Uterus (tissue), 3 donors: ENCODE measurements at regions not wholly inside any gene's neighbourhood (a gene's known extent, or its start where the extent isn't known, plus 50 kb on each side); places are given as distances from the start of the nearest gene placed in this dataset.

Experiments
- DNase-seq, 2 donors: peaks; one replicate each; pipeline ENCODE4 v3.0.0-alpha.2; 2019 to 2020
- H3K27ac ChIP-seq, 2 donors: fragments of 200-600 bp; sonication (generic); 1 replicate in 1 of 2; 2 replicates in 1 of 2; pipeline ENCODE4 v1.5.1; 2016 to 2018
- H3K27me3 ChIP-seq, 2 donors: fragments of 200-600 bp; sonication (generic); one replicate each; pipeline ENCODE4 v1.5.1; 2018 to 2019; ENCODE audit warnings: control low read depth in 1 of 2
- H3K36me3 ChIP-seq, 2 donors: fragments of 200-600 bp; sonication (generic); one replicate each; pipeline ENCODE4 v1.5.1; 2019; ENCODE audit warnings: control low read depth in 1 of 2
- H3K4me1 ChIP-seq, 2 donors: fragments of 200-600 bp; sonication (generic); one replicate each; pipeline ENCODE4 v1.5.1; 2018 to 2019; ENCODE audit warnings: control low read depth in 1 of 2
- H3K4me3 ChIP-seq, 2 donors: fragments of 200-600 bp; sonication (generic); 1 replicate in 1 of 2; 2 replicates in 1 of 2; pipeline ENCODE4 v1.5.1; 2018 to 2019; ENCODE audit warnings: mild to moderate bottlenecking in 1 of 2
- H3K9me3 ChIP-seq, 2 donors: fragments of 200-600 bp; sonication (generic); one replicate each; pipeline ENCODE4 v1.5.1; 2019; ENCODE audit warnings: control low read depth in 1 of 2
- POLR2A ChIP-seq, 2 donors: fragments of 450-650 bp; IDR thresholded peaks; one replicate each; pipeline ENCODE4 v1.6.1; 2016; ENCODE audit warnings: antibody characterized with exemption in 2 of 2, mild to moderate bottlenecking in 1 of 2, moderate library complexity in 1 of 2
- intact Hi-C: fragments of 100-400 bp; cut with DNase I; formaldehyde crosslinking; loops from one replicate; pipeline ENCODE4 v1.15.1; 2023; ENCODE audit warnings: low total_unique reads
- TF ChIP-seq, protein P1 (sequence below), 4 experiments: fragments of 200-600 bp in 2 of 4; fragments of 450-650 bp in 2 of 4; sonication (generic) in 2 of 4; IDR thresholded peaks; one replicate each; pipeline ENCODE4 v1.5.1; 2016 to 2019; ENCODE audit warnings: antibody characterized with exemption in 4 of 4, mild to moderate bottlenecking in 2 of 4, moderate library complexity in 1 of 4
- donor health status: DM: yes; HTN: yes; CAD: no.

DNA sequence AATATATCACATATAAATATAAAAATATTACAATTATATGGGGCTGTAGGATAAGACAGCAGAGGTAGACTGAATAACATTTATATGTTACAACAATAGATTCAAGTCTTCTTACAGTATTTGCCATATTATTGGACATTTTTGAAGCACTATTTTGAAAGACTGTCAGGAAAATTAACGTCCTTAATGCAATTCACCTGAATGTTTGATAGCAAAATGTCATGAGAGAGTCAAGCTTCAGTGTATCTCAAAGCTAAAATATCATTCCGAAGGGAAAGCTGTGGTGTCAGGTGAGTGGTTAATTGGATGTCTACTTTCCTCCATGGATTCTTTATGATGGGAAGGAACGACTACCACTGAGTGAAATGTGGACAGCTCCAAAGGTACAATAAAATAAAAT, 1004.0 kb downstream of the HACE1 start:
- TF ChIP-seq, protein P1, sequence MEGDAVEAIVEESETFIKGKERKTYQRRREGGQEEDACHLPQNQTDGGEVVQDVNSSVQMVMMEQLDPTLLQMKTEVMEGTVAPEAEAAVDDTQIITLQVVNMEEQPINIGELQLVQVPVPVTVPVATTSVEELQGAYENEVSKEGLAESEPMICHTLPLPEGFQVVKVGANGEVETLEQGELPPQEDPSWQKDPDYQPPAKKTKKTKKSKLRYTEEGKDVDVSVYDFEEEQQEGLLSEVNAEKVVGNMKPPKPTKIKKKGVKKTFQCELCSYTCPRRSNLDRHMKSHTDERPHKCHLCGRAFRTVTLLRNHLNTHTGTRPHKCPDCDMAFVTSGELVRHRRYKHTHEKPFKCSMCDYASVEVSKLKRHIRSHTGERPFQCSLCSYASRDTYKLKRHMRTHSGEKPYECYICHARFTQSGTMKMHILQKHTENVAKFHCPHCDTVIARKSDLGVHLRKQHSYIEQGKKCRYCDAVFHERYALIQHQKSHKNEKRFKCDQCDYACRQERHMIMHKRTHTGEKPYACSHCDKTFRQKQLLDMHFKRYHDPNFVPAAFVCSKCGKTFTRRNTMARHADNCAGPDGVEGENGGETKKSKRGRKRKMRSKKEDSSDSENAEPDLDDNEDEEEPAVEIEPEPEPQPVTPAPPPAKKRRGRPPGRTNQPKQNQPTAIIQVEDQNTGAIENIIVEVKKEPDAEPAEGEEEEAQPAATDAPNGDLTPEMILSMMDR (IDR thresholded peaks at IDR 0.05): no peak
- no peak for TF ChIP-seq POLR2A (IDR thresholded peaks at IDR 0.05)
- H3K4me1 ChIP-seq: no peaks in the 10 kb centered on the region
- H3K4me3 ChIP-seq: no peak overlapping the region
- no peak for DNase-seq
- no peaks in the 10 kb centered on the region for H3K36me3 ChIP-seq
- intact Hi-C loops: no loop called here
- no peak overlapping the region for H3K27ac ChIP-seq
- no peaks in the 10 kb centered on the region for H3K27me3 ChIP-seq
- no peaks in the 10 kb centered on the region for H3K9me3 ChIP-seq

GRCh38 chr6:103854059-103854458, 1005.7 kb downstream of the HACE1 start:
- no peak for TF ChIP-seq POLR2A (IDR thresholded peaks at IDR 0.05)
- TF ChIP-seq, protein P1 (IDR thresholded peaks at IDR 0.05): no peak
- no peak for DNase-seq
- Histone ChIP-seq H3K36me3 (no peaks in the 10 kb centered on the region), H3K4me3 (no peak overlapping the region), H3K27ac (no peak overlapping the region), H3K27me3 (no peaks in the 10 kb centered on the region), H3K9me3 (no peaks in the 10 kb centered on the region), H3K4me1 (no peaks in the 10 kb centered on the region)
- intact Hi-C loops: no loop called here

DNA sequence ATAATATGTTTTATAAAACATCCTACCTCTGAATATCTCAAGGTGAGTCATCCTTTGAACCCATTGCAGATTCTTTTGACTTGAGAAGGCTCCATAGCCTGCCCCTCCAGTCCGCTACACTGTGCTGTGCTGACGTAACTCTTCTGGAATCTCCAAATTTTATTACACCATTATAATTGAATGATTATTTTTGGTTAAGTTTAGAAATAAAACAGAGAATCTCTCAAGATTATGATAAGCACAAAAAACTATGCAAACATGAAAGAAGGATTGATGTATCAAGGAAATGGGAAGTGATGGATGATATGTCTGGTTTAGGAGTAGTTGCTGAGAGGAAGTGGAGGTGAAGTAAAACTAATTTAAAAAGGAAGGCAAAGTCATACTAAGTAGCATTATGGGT, 1021.3 kb downstream of the HACE1 start:
- Histone ChIP-seq H3K4me3 (no peak overlapping the region), H3K36me3 (no peaks in the 10 kb centered on the region), H3K9me3 (no peaks in the 10 kb centered on the region), H3K27me3 (no peaks in the 10 kb centered on the region), H3K27ac (no peak overlapping the region), H3K4me1 (no peaks in the 10 kb centered on the region)
- TF ChIP-seq POLR2A (IDR thresholded peaks at IDR 0.05): no peak
- TF ChIP-seq, protein P1 (IDR thresholded peaks at IDR 0.05): no peak
- intact Hi-C loops: no loop called here
- no peak for DNase-seq

DNA sequence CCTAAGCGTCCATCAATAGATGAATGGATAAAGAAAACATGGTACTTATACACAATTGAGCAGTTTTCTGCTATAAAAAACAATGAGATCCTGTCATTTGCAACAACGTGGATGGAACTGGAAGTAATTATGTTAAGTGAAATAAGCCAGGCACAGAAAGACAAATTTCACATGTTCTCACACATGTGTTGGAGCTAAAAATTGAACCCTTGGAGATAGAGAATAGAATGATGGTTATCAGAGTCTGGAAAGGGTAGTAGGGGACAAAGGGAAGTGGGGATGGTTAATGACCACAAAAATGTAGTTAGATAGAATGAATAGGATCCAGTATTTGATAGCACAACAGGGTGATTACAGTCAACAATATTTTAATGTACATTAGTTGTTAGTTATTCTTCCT, 1033.5 kb downstream of the HACE1 start:
- Histone ChIP-seq H3K27me3 (no peaks in the 10 kb centered on the region), H3K9me3 (no peaks in the 10 kb centered on the region), H3K4me1 (no peaks in the 10 kb centered on the region), H3K36me3 (no peaks in the 10 kb centered on the region), H3K4me3 (no peak overlapping the region), H3K27ac (no peak overlapping the region)
- no peak for DNase-seq
- TF ChIP-seq POLR2A (IDR thresholded peaks at IDR 0.05): no peak
- TF ChIP-seq, protein P1 (IDR thresholded peaks at IDR 0.05): no peak
- intact Hi-C loops: no loop called here

- H3K27me3 ChIP-seq: no peaks in the 10 kb centered on the region
- no peaks in the 10 kb centered on the region for H3K36me3 ChIP-seq
- no peak overlapping the region for H3K4me3 ChIP-seq
- no peak for DNase-seq
- H3K4me1 ChIP-seq: no peaks in the 10 kb centered on the region
- H3K27ac ChIP-seq: no peak overlapping the region
- no peaks in the 10 kb centered on the region for H3K9me3 ChIP-seq
- intact Hi-C loops: no loop called here
- TF ChIP-seq POLR2A (IDR thresholded peaks at IDR 0.05): no peak
- TF ChIP-seq, protein P1 (IDR thresholded peaks at IDR 0.05): no peak
These were observed 1039.6 kb downstream of the HACE1 start for GRCh38 chr6:103820148-103820547.
